Endodermal cell (in vitro differentiated cells): ENCODE measurements at regions not wholly inside any gene's neighbourhood (a gene's known extent, or its start where the extent isn't known, plus 50 kb on each side); places are given as distances from the start of the nearest gene placed in this dataset.

Experiments
- DNase-seq: peaks from one replicate; pipeline ENCODE4 v3.0.0-alpha.2; 2017
- H3K27ac ChIP-seq: 2 replicates; pipeline ENCODE4 v1.5.1; 2013; ENCODE audit warnings: mild to moderate bottlenecking, low read depth, low read length, moderate library complexity
- H3K27me3 ChIP-seq: 2 replicates; pipeline ENCODE4 v1.6.1; 2013; ENCODE audit warnings: mild to moderate bottlenecking, low read length, moderate library complexity; ENCODE audit not compliant: insufficient read depth, control insufficient read depth, poor library complexity, severe bottlenecking
- H3K36me3 ChIP-seq: 2 replicates; pipeline ENCODE4 v1.7.0; 2013; ENCODE audit warnings: mild to moderate bottlenecking, low read length, moderate library complexity; ENCODE audit not compliant: control insufficient read depth, insufficient read depth
- H3K4me1 ChIP-seq: one replicate; pipeline ENCODE4 v1.7.0; 2013; ENCODE audit warnings: low read length; ENCODE audit not compliant: control insufficient read depth, insufficient read depth
- H3K4me3 ChIP-seq: 2 replicates; pipeline ENCODE4 v1.5.1; 2013; ENCODE audit warnings: mild to moderate bottlenecking, low read length, moderate library complexity
- H3K9ac ChIP-seq: 2 replicates; pipeline ENCODE4 v1.6.1; 2013; ENCODE audit warnings: mild to moderate bottlenecking, low read length, moderate library complexity; ENCODE audit not compliant: poor library complexity, severe bottlenecking; ENCODE audit errors: extremely low read depth
- H3K9me3 ChIP-seq: 2 replicates; pipeline ENCODE4 v1.6.1; 2013; ENCODE audit warnings: mild to moderate bottlenecking, low read length, moderate library complexity; ENCODE audit not compliant: control insufficient read depth
- H3K27ac Mint-ChIP-seq: 2 replicates; pipeline ENCODE4 v1.8.0; 2020; ENCODE audit warnings: mixed read lengths
- H3K27me3 Mint-ChIP-seq: 2 replicates; pipeline ENCODE4 v1.8.0; 2021; ENCODE audit warnings: mild to moderate bottlenecking, mixed read lengths; ENCODE audit not compliant: insufficient read depth
- H3K36me3 Mint-ChIP-seq: 2 replicates; pipeline ENCODE4 v1.8.0; 2020; ENCODE audit warnings: low read depth, mixed read lengths
- H3K4me1 Mint-ChIP-seq: 2 replicates; pipeline ENCODE4 v1.8.0; 2020; ENCODE audit warnings: mixed read lengths
- H3K4me3 Mint-ChIP-seq: 2 replicates; pipeline ENCODE4 v1.8.0; 2020; ENCODE audit warnings: mild to moderate bottlenecking, moderate library complexity, mixed read lengths
- H3K9me3 Mint-ChIP-seq: 2 replicates; pipeline ENCODE4 v1.8.0; 2020; ENCODE audit warnings: mild to moderate bottlenecking, mixed read lengths
- WGBS, 2 experiments: methylation state at CpG; one replicate each; pipeline versions ENCODE4 v1.1.5 to v1.1.7; 2013; ENCODE audit warnings: missing lambda C conversion rate in 2 of 2, mixed read lengths in 1 of 2; ENCODE audit not compliant: insufficient coverage in 1 of 2, insufficient read length in 1 of 2; 5-methylcytosine and 5-hydroxymethylcytosine counted together
- TF ChIP-seq, protein P1 (sequence below): fragments of 200-600 bp; sonication (generic); conservative IDR thresholded peaks from 2 replicates; pipeline ENCODE4 v1.5.0; 2021; ENCODE audit warnings: antibody characterized with exemption, mild to moderate bottlenecking

- TF ChIP-seq, protein P1, sequence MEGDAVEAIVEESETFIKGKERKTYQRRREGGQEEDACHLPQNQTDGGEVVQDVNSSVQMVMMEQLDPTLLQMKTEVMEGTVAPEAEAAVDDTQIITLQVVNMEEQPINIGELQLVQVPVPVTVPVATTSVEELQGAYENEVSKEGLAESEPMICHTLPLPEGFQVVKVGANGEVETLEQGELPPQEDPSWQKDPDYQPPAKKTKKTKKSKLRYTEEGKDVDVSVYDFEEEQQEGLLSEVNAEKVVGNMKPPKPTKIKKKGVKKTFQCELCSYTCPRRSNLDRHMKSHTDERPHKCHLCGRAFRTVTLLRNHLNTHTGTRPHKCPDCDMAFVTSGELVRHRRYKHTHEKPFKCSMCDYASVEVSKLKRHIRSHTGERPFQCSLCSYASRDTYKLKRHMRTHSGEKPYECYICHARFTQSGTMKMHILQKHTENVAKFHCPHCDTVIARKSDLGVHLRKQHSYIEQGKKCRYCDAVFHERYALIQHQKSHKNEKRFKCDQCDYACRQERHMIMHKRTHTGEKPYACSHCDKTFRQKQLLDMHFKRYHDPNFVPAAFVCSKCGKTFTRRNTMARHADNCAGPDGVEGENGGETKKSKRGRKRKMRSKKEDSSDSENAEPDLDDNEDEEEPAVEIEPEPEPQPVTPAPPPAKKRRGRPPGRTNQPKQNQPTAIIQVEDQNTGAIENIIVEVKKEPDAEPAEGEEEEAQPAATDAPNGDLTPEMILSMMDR, result no peak
- no peaks in the 10 kb centered on the region for H3K27me3 ChIP-seq
- Mint-ChIP-seq H3K9me3 (peaks cover 13% of the 10 kb centered on the region), H3K27me3 (no peaks in the 10 kb centered on the region), H3K27ac (no peak overlapping the region), H3K4me1 (peaks cover 66% of the 10 kb centered on the region), H3K4me3 (peak overlapping the region; percentile 12), H3K36me3 (peaks cover 4% of the 10 kb centered on the region)
- H3K9me3 ChIP-seq, result peaks cover 15% of the 10 kb centered on the region
- no peaks in the 10 kb centered on the region for H3K36me3 ChIP-seq
- no peak overlapping the region for H3K4me3 ChIP-seq
- peaks cover 5% of the 10 kb centered on the region for H3K4me1 ChIP-seq
- no peak overlapping the region for H3K9ac ChIP-seq
- H3K27ac ChIP-seq, result no peak overlapping the region
- 6 to 20% methylated on average over 1 of the region's 1 CpG for WGBS, 2 experiments
- DNase-seq, result peak; percentile 55
Measured at GRCh38 chr14:45434221-45434620, 181.2 kb upstream of the MIS18BP1 start.

GRCh38 chr14:45426685-45427282 lies 173.8 kb upstream of the MIS18BP1 start:
- H3K9me3 Mint-ChIP-seq, result peaks cover 21% of the 10 kb centered on the region
- no peaks in the 10 kb centered on the region for H3K27me3 Mint-ChIP-seq
- no peaks in the 10 kb centered on the region for H3K36me3 Mint-ChIP-seq
- H3K9me3 ChIP-seq, result peaks cover 18% of the 10 kb centered on the region
- peaks cover 18% of the 10 kb centered on the region for H3K4me1 Mint-ChIP-seq
- peak; percentile 56 for DNase-seq
- H3K27me3 ChIP-seq, result no peaks in the 10 kb centered on the region
- H3K4me3 ChIP-seq, result no peak overlapping the region
- H3K9ac ChIP-seq, result no peak overlapping the region
- no peaks in the 10 kb centered on the region for H3K36me3 ChIP-seq
- WGBS, 2 experiments, result 0% methylated on average over 1 of the region's 2 CpGs
- H3K27ac ChIP-seq, result no peak overlapping the region
- TF ChIP-seq, protein P1, result peak; percentile 85
- no peak overlapping the region for H3K4me3 Mint-ChIP-seq
- no peak overlapping the region for H3K27ac Mint-ChIP-seq
- H3K4me1 ChIP-seq, result no peaks in the 10 kb centered on the region

DNA sequence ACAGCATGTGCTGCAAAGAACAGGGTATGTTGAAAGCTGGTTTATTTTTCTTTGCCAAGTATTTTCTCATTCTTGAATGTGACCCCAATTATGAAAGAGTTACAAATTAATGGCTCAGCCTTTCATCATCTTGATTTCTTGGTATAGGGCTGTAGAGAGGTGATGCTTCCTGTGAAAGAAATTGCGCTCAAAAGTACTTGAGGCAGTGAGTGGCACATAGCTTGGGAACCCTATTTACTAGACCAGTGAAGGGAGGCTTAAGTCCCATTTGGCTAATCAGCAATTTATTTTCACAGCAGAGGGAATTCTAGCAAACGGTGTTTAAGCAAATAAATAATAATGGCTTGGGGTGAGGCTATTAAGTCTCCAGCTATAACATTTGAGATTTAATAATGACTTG lies 153.9 kb upstream of the MIS18BP1 start:
- Histone ChIP-seq H3K4me1 (no peaks in the 10 kb centered on the region), H3K27ac (no peak overlapping the region), H3K9me3 (peaks cover 29% of the 10 kb centered on the region), H3K9ac (no peak overlapping the region), H3K4me3 (no peak overlapping the region), H3K36me3 (no peaks in the 10 kb centered on the region), H3K27me3 (no peaks in the 10 kb centered on the region)
- no peak for DNase-seq
- H3K4me1 Mint-ChIP-seq, result no peaks in the 10 kb centered on the region
- no peaks in the 10 kb centered on the region for H3K36me3 Mint-ChIP-seq
- 89 to 100% methylated on average over 2 of the region's 2 CpGs for WGBS, 2 experiments
- no peak overlapping the region for H3K4me3 Mint-ChIP-seq
- peaks cover 24% of the 10 kb centered on the region for H3K9me3 Mint-ChIP-seq
- H3K27me3 Mint-ChIP-seq, result no peaks in the 10 kb centered on the region
- H3K27ac Mint-ChIP-seq, result no peak overlapping the region
- TF ChIP-seq, protein P1, result no peak
